Keratinocyte (primary cell): ENCODE measurements at regions not wholly inside any gene's neighbourhood (a gene's known extent, or its start where the extent isn't known, plus 50 kb on each side); places are given as distances from the start of the nearest gene placed in this dataset.

Experiments
- DNase-seq: peaks from one replicate; pipeline ENCODE4 v3.0.0-alpha.2; 2011; ENCODE audit warnings: low read depth, missing footprints, low spot score
- FAIRE-seq: peaks from 2 replicates; lab custom pipeline; 2011; peaks lifted over from hg19 to GRCh38; lab: Jason Lieb, UNC
- H2AFZ ChIP-seq: 2 replicates; pipeline ENCODE4 v1.6.0; 2012; ENCODE audit warnings: low read length, control low read depth, inconsistent platforms; ENCODE audit not compliant: control insufficient read depth
- H3K27ac ChIP-seq: 2 replicates; pipeline ENCODE4 v1.5.1; 2011; ENCODE audit warnings: low read length; ENCODE audit not compliant: control insufficient read depth, insufficient read depth
- H3K27me3 ChIP-seq: 3 replicates; pipeline ENCODE4 v1.6.0; 2011; ENCODE audit warnings: low read length; ENCODE audit not compliant: control insufficient read depth, insufficient read depth; ENCODE audit errors: extremely low read depth
- H3K36me3 ChIP-seq, 2 experiments: 2 replicates in 1 of 2; 3 replicates in 1 of 2; pipeline ENCODE4 v1.5.1; 2011; ENCODE audit warnings: low read length in 2 of 2, mild to moderate bottlenecking in 1 of 2; ENCODE audit not compliant: control insufficient read depth in 2 of 2, insufficient read depth in 2 of 2; ENCODE audit errors: extremely low read depth in 1 of 2
- H3K4me1 ChIP-seq: 3 replicates; pipeline ENCODE4 v1.5.1; 2011; ENCODE audit warnings: low read length; ENCODE audit not compliant: control insufficient read depth, insufficient read depth; ENCODE audit errors: extremely low read depth
- H3K4me2 ChIP-seq: 3 replicates; pipeline ENCODE4 v1.6.0; 2011; ENCODE audit warnings: low read depth, low read length; ENCODE audit not compliant: control insufficient read depth, insufficient read depth; ENCODE audit errors: extremely low read depth
- H3K4me3 ChIP-seq, 3 experiments: fragments of 200-600 bp in 1 of 3; sonication (generic) in 1 of 3; 2 replicates in 2 of 3; 3 replicates in 1 of 3; pipeline ENCODE4 v1.5.1; 2011 to 2016; ENCODE audit warnings: low read length in 3 of 3, mild to moderate bottlenecking in 3 of 3, control low read depth in 2 of 3, inconsistent platforms in 1 of 3, low read depth in 1 of 3, mixed read lengths in 1 of 3, mixed run types in 1 of 3, moderate library complexity in 1 of 3; ENCODE audit not compliant: control insufficient read depth in 2 of 3, insufficient read depth in 2 of 3; ENCODE audit errors: extremely low read depth in 1 of 3
- H3K79me2 ChIP-seq: 2 replicates; pipeline ENCODE4 v1.6.0; 2012; ENCODE audit warnings: low read length; ENCODE audit not compliant: control insufficient read depth, insufficient read depth
- H3K9ac ChIP-seq: 3 replicates; pipeline ENCODE4 v1.6.0; 2011; ENCODE audit warnings: low read length; ENCODE audit not compliant: control insufficient read depth, insufficient read depth; ENCODE audit errors: extremely low read depth
- H3K9me1 ChIP-seq: 3 replicates; pipeline ENCODE4 v1.6.0; 2011; ENCODE audit warnings: low read length; ENCODE audit not compliant: control insufficient read depth, insufficient read depth; ENCODE audit errors: extremely low read depth
- H3K9me3 ChIP-seq: 2 replicates; pipeline ENCODE4 v1.5.1; 2012; ENCODE audit warnings: low read depth, low read length; ENCODE audit not compliant: control insufficient read depth
- H4K20me1 ChIP-seq: 3 replicates; pipeline ENCODE4 v1.6.0; 2011; ENCODE audit warnings: low read length; ENCODE audit not compliant: control insufficient read depth, insufficient read depth; ENCODE audit errors: extremely low read depth
- EZH2 ChIP-seq: IDR thresholded peaks from one replicate; pipeline ENCODE4 v1.6.1; 2012; ENCODE audit warnings: inconsistent platforms, mild to moderate bottlenecking, low read length, moderate library complexity
- dilution Hi-C: fragments of 300-500 bp; cut with MboI; formaldehyde crosslinking; loops from one replicate; pipeline ENCODE4 v1.7.0; 2020; ENCODE audit warnings: low sequenced_read_pairs; ENCODE audit not compliant: extremely low pct_ligation_motif_present
- TF ChIP-seq, protein P1 (sequence below), 3 experiments: IDR thresholded peaks in 1 of 3; conservative IDR thresholded peaks in 1 of 3; optimal IDR thresholded peaks in 1 of 3; 2 replicates in 2 of 3; 3 replicates in 1 of 3; pipeline versions ENCODE3 to v1.5.1; 2011; ENCODE audit warnings: low read length in 3 of 3, mild to moderate bottlenecking in 3 of 3, moderate library complexity in 2 of 3, control low read depth in 1 of 3, inconsistent platforms in 1 of 3; ENCODE audit not compliant: insufficient read depth in 2 of 3; ENCODE audit errors: extremely low read depth in 1 of 3

DNA sequence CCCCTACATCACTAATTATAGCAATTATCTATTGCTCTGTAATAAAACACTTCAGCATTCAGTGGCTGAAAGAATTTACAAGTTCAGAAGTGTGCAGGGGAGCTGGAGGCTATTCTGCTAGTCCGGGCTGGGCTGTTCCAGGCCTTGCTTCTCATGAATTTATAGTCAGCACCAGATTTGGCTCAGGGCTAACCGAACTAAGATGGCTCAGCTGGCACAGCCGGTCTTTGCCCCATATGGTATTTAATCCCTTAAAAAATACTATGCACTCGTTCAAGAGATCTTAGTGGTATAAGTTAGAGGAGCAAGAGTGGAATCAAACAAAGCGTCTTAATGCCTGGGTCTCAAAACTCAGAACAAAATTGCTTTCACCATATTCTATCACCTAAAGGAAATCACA, 932.9 kb downstream of the XPNPEP1 start:
- Histone ChIP-seq H3K27me3 (no peaks in the 10 kb centered on the region), H2AFZ (no peak overlapping the region), H3K4me1 (no peaks in the 10 kb centered on the region), H3K36me3 (no peaks in the 10 kb centered on the region), H3K9me3 (no peaks in the 10 kb centered on the region), H3K9me1 (no peaks in the 10 kb centered on the region), H3K4me2 (no peak overlapping the region), H3K27ac (no peak overlapping the region), H3K79me2 (no peaks in the 10 kb centered on the region), H3K9ac (no peak overlapping the region), H4K20me1 (no peaks in the 10 kb centered on the region), H3K4me3 (no peak overlapping the region)
- no peak for TF ChIP-seq EZH2
- TF ChIP-seq, protein P1, sequence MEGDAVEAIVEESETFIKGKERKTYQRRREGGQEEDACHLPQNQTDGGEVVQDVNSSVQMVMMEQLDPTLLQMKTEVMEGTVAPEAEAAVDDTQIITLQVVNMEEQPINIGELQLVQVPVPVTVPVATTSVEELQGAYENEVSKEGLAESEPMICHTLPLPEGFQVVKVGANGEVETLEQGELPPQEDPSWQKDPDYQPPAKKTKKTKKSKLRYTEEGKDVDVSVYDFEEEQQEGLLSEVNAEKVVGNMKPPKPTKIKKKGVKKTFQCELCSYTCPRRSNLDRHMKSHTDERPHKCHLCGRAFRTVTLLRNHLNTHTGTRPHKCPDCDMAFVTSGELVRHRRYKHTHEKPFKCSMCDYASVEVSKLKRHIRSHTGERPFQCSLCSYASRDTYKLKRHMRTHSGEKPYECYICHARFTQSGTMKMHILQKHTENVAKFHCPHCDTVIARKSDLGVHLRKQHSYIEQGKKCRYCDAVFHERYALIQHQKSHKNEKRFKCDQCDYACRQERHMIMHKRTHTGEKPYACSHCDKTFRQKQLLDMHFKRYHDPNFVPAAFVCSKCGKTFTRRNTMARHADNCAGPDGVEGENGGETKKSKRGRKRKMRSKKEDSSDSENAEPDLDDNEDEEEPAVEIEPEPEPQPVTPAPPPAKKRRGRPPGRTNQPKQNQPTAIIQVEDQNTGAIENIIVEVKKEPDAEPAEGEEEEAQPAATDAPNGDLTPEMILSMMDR (optimal IDR thresholded peaks at IDR 0.05 in 1 of 3, IDR thresholded peaks at IDR 0.05 in 1 of 3, conservative IDR thresholded peaks at IDR 0.05 in 1 of 3; ENCODE audit: extremely low read depth in 1 of 3, insufficient read depth in 2 of 3, low read length in 3 of 3), result no peak
- dilution Hi-C loops, result no loop called here
- DNase-seq, result no peak
- FAIRE-seq, result no peak

DNA sequence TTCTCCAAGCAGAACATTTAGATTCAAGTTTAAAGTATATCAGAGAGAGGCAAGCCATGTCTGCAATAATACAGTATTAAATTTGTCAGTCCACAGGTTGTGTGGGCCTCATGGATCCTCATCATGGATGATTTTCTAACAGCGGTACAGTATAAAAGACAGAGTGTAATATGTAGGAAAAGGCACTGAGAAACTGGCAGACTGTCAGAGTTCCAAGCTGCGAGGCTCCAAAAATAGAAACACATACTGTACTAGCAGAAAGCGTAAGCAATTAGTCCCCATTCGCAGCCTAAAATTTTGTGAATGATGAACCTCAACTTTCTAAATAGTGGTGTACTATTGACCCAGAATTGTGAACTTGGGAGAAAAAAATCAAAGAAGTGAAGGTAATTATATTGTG, 933.3 kb downstream of the XPNPEP1 start:
- H4K20me1 ChIP-seq, result no peaks in the 10 kb centered on the region
- no peaks in the 10 kb centered on the region for H3K9me3 ChIP-seq
- dilution Hi-C loops, result no loop called here
- FAIRE-seq (no peak), DNase-seq (no peak)
- H3K79me2 ChIP-seq, result no peaks in the 10 kb centered on the region
- no peak overlapping the region for H3K4me2 ChIP-seq
- no peaks in the 10 kb centered on the region for H3K4me1 ChIP-seq
- H3K27me3 ChIP-seq, result no peaks in the 10 kb centered on the region
- H3K4me3 ChIP-seq, result no peak overlapping the region
- no peak overlapping the region for H3K9ac ChIP-seq
- H3K36me3 ChIP-seq, result no peaks in the 10 kb centered on the region
- TF ChIP-seq, protein P1 (optimal IDR thresholded peaks at IDR 0.05 in 1 of 3, IDR thresholded peaks at IDR 0.05 in 1 of 3, conservative IDR thresholded peaks at IDR 0.05 in 1 of 3; ENCODE audit: extremely low read depth in 1 of 3, insufficient read depth in 2 of 3, low read length in 3 of 3), result no peak
- TF ChIP-seq EZH2, result no peak
- H3K9me1 ChIP-seq, result no peaks in the 10 kb centered on the region
- no peak overlapping the region for H3K27ac ChIP-seq
- H2AFZ ChIP-seq, result no peak overlapping the region
